ENCODE measurements at regions not wholly inside any gene's neighbourhood (a gene's known extent, or its start where the extent isn't known, plus 50 kb on each side); places are given as distances from the start of the nearest gene placed in this dataset.

- peaks cover 2% of the 10 kb centered on the region for H3K4me1 Mint-ChIP-seq
- POLR2A ChIA-PET: no interaction called here
- no peak overlapping the region for H3K27ac Mint-ChIP-seq
- DNase-seq (no peak), ATAC-seq (ENCODE audit: low read depth) (no peak)
- H3K36me3 Mint-ChIP-seq (ENCODE audit: low read depth): no peaks in the 10 kb centered on the region
- CTCF ChIA-PET: no interaction called here
- intact Hi-C loops (cut with micrococcal nuclease): loop anchor here (10.0 kb wide), 1 partner anchor 58 kb away; no protein-coding TSS in a partner anchor
- TF ChIP-seq CTCF (IDR thresholded peaks at IDR 0.05): no peak
- no peak overlapping the region for H3K4me3 Mint-ChIP-seq
- H3K9me3 Mint-ChIP-seq: no peaks in the 10 kb centered on the region
- H3K27me3 Mint-ChIP-seq: peaks cover 9% of the 10 kb centered on the region
These were observed 79.1 kb upstream of the FAM120A start for GRCh38 chr9:93372391-93372790.

GRCh38 chr9:93376411-93376810 lies 75.1 kb upstream of the FAM120A start:
- Mint-ChIP-seq H3K27ac (no peak overlapping the region), H3K27me3 (peaks cover 10% of the 10 kb centered on the region), H3K4me3 (no peak overlapping the region), H3K4me1 (peaks cover 2% of the 10 kb centered on the region), H3K36me3 (ENCODE audit: low read depth) (no peaks in the 10 kb centered on the region), H3K9me3 (no peaks in the 10 kb centered on the region)
- intact Hi-C loops (cut with micrococcal nuclease): loop anchor here (10.0 kb wide), 1 partner anchor 62 kb away; no protein-coding TSS in a partner anchor
- CTCF ChIA-PET: no interaction called here
- no peak for DNase-seq
- no peak for ATAC-seq (ENCODE audit: low read depth)
- TF ChIP-seq CTCF (IDR thresholded peaks at IDR 0.05): no peak
- POLR2A ChIA-PET: no interaction called here

GRCh38 chr9:93378276-93378675 lies 73.2 kb upstream of the FAM120A start:
- DNase-seq: no peak
- Mint-ChIP-seq H3K27me3 (peaks cover 12% of the 10 kb centered on the region), H3K4me3 (no peak overlapping the region), H3K4me1 (peaks cover 2% of the 10 kb centered on the region), H3K36me3 (ENCODE audit: low read depth) (no peaks in the 10 kb centered on the region), H3K27ac (no peak overlapping the region), H3K9me3 (no peaks in the 10 kb centered on the region)
- TF ChIP-seq CTCF (IDR thresholded peaks at IDR 0.05): no peak
- no peak for ATAC-seq (ENCODE audit: low read depth)
- intact Hi-C loops (cut with micrococcal nuclease): loop anchor here (10.0 kb wide), 1 partner anchor 63 kb away; no protein-coding TSS in a partner anchor
- ChIA-PET POLR2A (no interaction called here), CTCF (no interaction called here)

GRCh38 chr9:93379051-93379450 lies 72.4 kb upstream of the FAM120A start:
- intact Hi-C loops (cut with micrococcal nuclease): loop anchor here (10.0 kb wide), 1 partner anchor 64 kb away; no protein-coding TSS in a partner anchor
- no peak for ATAC-seq (ENCODE audit: low read depth)
- Mint-ChIP-seq H3K27me3 (peaks cover 12% of the 10 kb centered on the region), H3K9me3 (no peaks in the 10 kb centered on the region), H3K36me3 (ENCODE audit: low read depth) (no peaks in the 10 kb centered on the region), H3K27ac (no peak overlapping the region), H3K4me3 (no peak overlapping the region), H3K4me1 (peaks cover 2% of the 10 kb centered on the region)
- DNase-seq: no peak
- ChIA-PET CTCF (no interaction called here), POLR2A (no interaction called here)
- no peak for TF ChIP-seq CTCF (IDR thresholded peaks at IDR 0.05)

- Mint-ChIP-seq H3K36me3 (ENCODE audit: low read depth) (no peaks in the 10 kb centered on the region), H3K27ac (no peak overlapping the region), H3K4me1 (peaks cover 2% of the 10 kb centered on the region), H3K9me3 (no peaks in the 10 kb centered on the region), H3K4me3 (no peak overlapping the region), H3K27me3 (peaks cover 12% of the 10 kb centered on the region)
- no peak for TF ChIP-seq CTCF (IDR thresholded peaks at IDR 0.05)
- ATAC-seq (ENCODE audit: low read depth) (no peak), DNase-seq (no peak)
- ChIA-PET CTCF (no interaction called here), POLR2A (no interaction called here)
- intact Hi-C loops (cut with micrococcal nuclease): no loop called here
These were observed 71.0 kb upstream of the FAM120A start for GRCh38 chr9:93380410-93381060.
